OCI-LY3 (cell line): ENCODE measurements at regions not wholly inside any gene's neighbourhood (a gene's known extent, or its start where the extent isn't known, plus 50 kb on each side); places are given as distances from the start of the nearest gene placed in this dataset.

Experiments
- H2AFZ ChIP-seq: fragments of 200-600, 300-600 bp; shearing (Covaris generic); 2 replicates; pipeline ENCODE4 v1.6.0; 2014; ENCODE audit warnings: antibody characterized with exemption, low read depth, low read length
- H3K27ac ChIP-seq: fragments of 200-600, 300-600 bp; sonication (generic); 2 replicates; pipeline ENCODE4 v1.5.1; 2014; ENCODE audit warnings: mild to moderate bottlenecking, low read length, moderate library complexity, mixed read lengths
- H3K27me3 ChIP-seq: fragments of 200-600, 300-600 bp; sonication (generic); 2 replicates; pipeline ENCODE4 v1.6.1; 2014; ENCODE audit warnings: low read depth, low read length, mixed read lengths
- H3K36me3 ChIP-seq: fragments of 200-600, 300-600 bp; sonication (generic); replicated peaks from 2 replicates; pipeline ENCODE3; 2014; ENCODE audit warnings: low read depth, low read length, mixed read lengths
- H3K4me1 ChIP-seq: fragments of 300-600, 200-600 bp; sonication (generic); 2 replicates; pipeline ENCODE4 v1.6.1; 2014; ENCODE audit warnings: low read length, mixed read lengths
- H3K4me2 ChIP-seq: fragments of 200-600, 300-600 bp; sonication (generic); 2 replicates; pipeline ENCODE4 v1.6.1; 2014; ENCODE audit warnings: low read length, mixed read lengths
- H3K4me3 ChIP-seq: fragments of 300-600, 200-600 bp; sonication (generic); 2 replicates; pipeline ENCODE4 v1.5.1; 2014; ENCODE audit warnings: antibody characterized with exemption, mild to moderate bottlenecking, low read length, moderate library complexity
- H3K79me2 ChIP-seq: fragments of 300-600, 200-600 bp; shearing (Covaris generic); 2 replicates; pipeline ENCODE4 v1.6.1; 2014; ENCODE audit warnings: mild to moderate bottlenecking, low read length, mixed read lengths
- H3K9ac ChIP-seq: fragments of 300-600, 200-600 bp; shearing (Covaris generic); 2 replicates; pipeline ENCODE4 v1.6.0; 2014; ENCODE audit warnings: mild to moderate bottlenecking, low read length, moderate library complexity
- H3K9me3 ChIP-seq: fragments of 200-600, 300-600 bp; shearing (Covaris generic); 2 replicates; pipeline ENCODE4 v1.6.1; 2014; ENCODE audit warnings: low read length, mixed read lengths; ENCODE audit not compliant: insufficient read depth
- H4K20me1 ChIP-seq: fragments of 200-600, 300-600 bp; sonication (generic); 2 replicates; pipeline ENCODE4 v1.6.1; 2016; ENCODE audit warnings: low read length, mixed read lengths; ENCODE audit not compliant: insufficient read depth
- CTCF ChIP-seq: fragments of 200-600, 300-600 bp; sonication (generic); IDR thresholded peaks from 2 replicates; pipeline ENCODE4 v1.5.1; 2014; ENCODE audit warnings: antibody characterized with exemption, low read length, low read depth
- EZH2phosphoT487 ChIP-seq: fragments of 200-600 bp; shearing (Covaris generic); IDR thresholded peaks from 2 replicates; pipeline ENCODE4 v1.6.1; 2018; ENCODE audit warnings: antibody characterized with exemption, mixed run types, low read depth

- H3K9ac ChIP-seq, result no peak overlapping the region
- no peaks in the 10 kb centered on the region for H3K36me3 ChIP-seq
- H3K27me3 ChIP-seq, result no peaks in the 10 kb centered on the region
- TF ChIP-seq CTCF, result no peak
- no peak for TF ChIP-seq EZH2phosphoT487
- no peak overlapping the region for H3K4me2 ChIP-seq
- peaks cover 4% of the 10 kb centered on the region; the same call in 1 of the 2 replicates for H3K4me1 ChIP-seq
- H3K27ac ChIP-seq, result no peak overlapping the region
- no peak overlapping the region for H3K4me3 ChIP-seq
- no peaks in the 10 kb centered on the region for H3K9me3 ChIP-seq
- H4K20me1 ChIP-seq, result no peaks in the 10 kb centered on the region
- no peak overlapping the region for H2AFZ ChIP-seq
- H3K79me2 ChIP-seq, result no peaks in the 10 kb centered on the region
Measured at GRCh38 chr3:166498446-166498845, 661.2 kb upstream of the BCHE start.

DNA sequence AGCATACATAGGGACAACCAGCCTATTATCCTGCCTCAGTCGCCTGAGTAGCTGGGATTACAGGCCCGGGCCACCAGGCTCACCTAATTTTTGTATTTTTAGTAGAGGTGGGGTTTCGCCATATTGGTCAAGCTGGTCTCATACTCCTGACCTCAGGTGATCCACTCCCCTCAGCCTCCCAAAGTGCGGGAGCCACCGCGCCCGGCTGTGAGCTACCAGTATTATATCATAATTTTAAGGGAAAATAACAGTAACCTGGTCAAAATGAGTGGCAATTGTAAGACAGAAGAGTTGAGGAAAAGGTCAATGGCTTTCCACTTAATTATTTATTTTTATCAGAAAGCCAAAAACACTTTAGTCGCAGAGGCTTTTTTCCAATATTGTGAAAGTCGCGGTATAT, 652.6 kb upstream of the BCHE start:
- Histone ChIP-seq H3K36me3 (no peaks in the 10 kb centered on the region), H3K9me3 (no peaks in the 10 kb centered on the region), H3K27ac (no peak overlapping the region), H3K9ac (no peak overlapping the region), H3K79me2 (no peaks in the 10 kb centered on the region), H4K20me1 (no peaks in the 10 kb centered on the region), H3K4me2 (no peak overlapping the region), H3K4me1 (no peaks in the 10 kb centered on the region), H2AFZ (no peak overlapping the region), H3K27me3 (no peaks in the 10 kb centered on the region), H3K4me3 (no peak overlapping the region)
- TF ChIP-seq CTCF (no peak), EZH2phosphoT487 (no peak)

- Histone ChIP-seq H3K36me3 (no peaks in the 10 kb centered on the region), H3K9me3 (no peaks in the 10 kb centered on the region), H3K4me1 (no peaks in the 10 kb centered on the region), H3K27me3 (no peaks in the 10 kb centered on the region), H3K4me2 (no peak overlapping the region), H4K20me1 (no peaks in the 10 kb centered on the region), H2AFZ (no peak overlapping the region), H3K27ac (no peak overlapping the region), H3K79me2 (no peaks in the 10 kb centered on the region), H3K4me3 (no peak overlapping the region), H3K9ac (no peak overlapping the region)
- TF ChIP-seq CTCF (no peak), EZH2phosphoT487 (no peak)
Measured at GRCh38 chr3:166488977-166489672, 651.9 kb upstream of the BCHE start.

DNA sequence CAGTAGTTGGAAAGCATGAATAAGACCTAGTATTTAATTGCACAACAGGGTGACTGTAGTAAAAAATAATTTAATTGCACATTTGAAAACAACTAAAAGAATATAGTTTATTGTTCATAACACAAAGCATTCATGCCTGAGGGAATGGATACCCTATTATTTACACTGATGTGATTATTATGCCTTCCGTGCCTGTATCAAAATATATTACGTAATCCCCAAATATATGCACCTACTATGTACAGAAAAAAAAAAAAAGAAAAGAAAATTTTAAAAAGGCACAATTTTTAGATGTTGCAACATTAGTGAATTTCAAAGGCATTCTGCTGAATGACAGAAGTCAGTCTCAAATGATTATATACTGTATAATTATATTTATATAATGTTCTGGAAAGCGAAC, 647.2 kb upstream of the BCHE start:
- Histone ChIP-seq H4K20me1 (no peaks in the 10 kb centered on the region), H3K4me1 (no peaks in the 10 kb centered on the region), H3K79me2 (no peaks in the 10 kb centered on the region), H3K36me3 (no peaks in the 10 kb centered on the region), H3K27ac (no peak overlapping the region), H3K27me3 (no peaks in the 10 kb centered on the region), H3K4me3 (no peak overlapping the region), H3K9me3 (no peaks in the 10 kb centered on the region), H2AFZ (no peak overlapping the region), H3K9ac (no peak overlapping the region), H3K4me2 (no peak overlapping the region)
- TF ChIP-seq EZH2phosphoT487, result no peak
